Loucy (cell line): ENCODE measurements at regions not wholly inside any gene's neighbourhood (a gene's known extent, or its start where the extent isn't known, plus 50 kb on each side); places are given as distances from the start of the nearest gene placed in this dataset.

Experiments used
- H2AFZ ChIP-seq: fragments of 200-600 bp; sonication (generic); 2 replicates; pipeline ENCODE4 v1.6.0; 2016; ENCODE audit warnings: antibody characterized with exemption, mild to moderate bottlenecking, low read length, moderate library complexity
- H3F3A ChIP-seq: fragments of 200-600 bp; 2 replicates; pipeline ENCODE4 v1.6.0; 2016; ENCODE audit warnings: antibody characterized with exemption, low read depth, mild to moderate bottlenecking
- H3K27me3 ChIP-seq: fragments of 200-600 bp; sonication (generic); 2 replicates; pipeline ENCODE4 v1.6.1; 2014; ENCODE audit warnings: low read length, mild to moderate bottlenecking; ENCODE audit not compliant: insufficient read depth, poor library complexity, severe bottlenecking
- H3K36me3 ChIP-seq: fragments of 200-600 bp; sonication (generic); 2 replicates; pipeline ENCODE4 v1.6.1; 2016; ENCODE audit warnings: low read length; ENCODE audit not compliant: insufficient read depth
- H3K4me1 ChIP-seq: fragments of 200-600 bp; sonication (generic); 2 replicates; pipeline ENCODE4 v1.5.1; 2014; ENCODE audit warnings: low read length, mild to moderate bottlenecking; ENCODE audit not compliant: insufficient read depth, poor library complexity, severe bottlenecking
- H3K4me2 ChIP-seq: fragments of 200-600 bp; sonication (generic); 2 replicates; pipeline ENCODE4 v1.6.0; 2014; ENCODE audit warnings: antibody characterized with exemption, low read length, low read depth, mild to moderate bottlenecking; ENCODE audit not compliant: poor library complexity, severe bottlenecking
- H3K4me3 ChIP-seq: fragments of 200-600 bp; sonication (generic); 2 replicates; pipeline ENCODE4 v1.5.1; 2014; ENCODE audit warnings: low read length, mild to moderate bottlenecking, mixed read lengths; ENCODE audit not compliant: poor library complexity, severe bottlenecking
- H3K79me2 ChIP-seq: fragments of 200-600 bp; sonication (generic); 2 replicates; pipeline ENCODE4 v1.6.1; 2014; ENCODE audit warnings: low read length; ENCODE audit not compliant: insufficient read depth
- H3K9ac ChIP-seq: fragments of 200-600 bp; sonication (generic); 2 replicates; pipeline ENCODE4 v1.6.0; 2014; ENCODE audit warnings: mild to moderate bottlenecking, low read depth, low read length, moderate library complexity; ENCODE audit not compliant: poor library complexity, severe bottlenecking
- H3K9me2 ChIP-seq: fragments of 200-600 bp; sonication (generic); replicated peaks from 2 replicates; pipeline ENCODE4 v1.6.1; 2016; ENCODE audit warnings: low read depth, low read length, mixed read lengths
- H3K9me3 ChIP-seq: fragments of 200-600 bp; sonication (generic); 2 replicates; pipeline ENCODE4 v1.6.1; 2014; ENCODE audit warnings: mild to moderate bottlenecking, antibody characterized with exemption, low read length, low read depth; ENCODE audit not compliant: insufficient read depth
- H4K20me1 ChIP-seq: fragments of 200-600 bp; sonication (generic); 2 replicates; pipeline ENCODE4 v1.6.0; 2014; ENCODE audit warnings: antibody characterized with exemption, low read length, mild to moderate bottlenecking; ENCODE audit not compliant: insufficient read depth, poor library complexity, severe bottlenecking
- CTCF ChIP-seq: fragments of 200-600 bp; sonication (generic); conservative IDR thresholded peaks from 2 replicates; pipeline ENCODE4 v1.5.1; 2014; ENCODE audit warnings: mild to moderate bottlenecking, antibody characterized with exemption, low read length
- EZH2phosphoT487 ChIP-seq: fragments of 200-600 bp; IDR thresholded peaks from 2 replicates; pipeline ENCODE4 v1.6.1; 2018; ENCODE audit warnings: antibody characterized with exemption, mild to moderate bottlenecking, moderate library complexity, borderline replicate concordance

GRCh38 chr13:73870970-73871935, 263.0 kb downstream of the KLF12 start:
- Histone ChIP-seq H3K4me1 (peaks cover 6% of the 10 kb centered on the region), H3K4me3 (no peak overlapping the region), H4K20me1 (no peaks in the 10 kb centered on the region), H3F3A (no peaks in the 10 kb centered on the region), H3K27me3 (no peaks in the 10 kb centered on the region), H2AFZ (no peak overlapping the region), H3K9ac (no peak overlapping the region), H3K79me2 (no peaks in the 10 kb centered on the region), H3K9me2 (no peaks in the 10 kb centered on the region), H3K36me3 (no peaks in the 10 kb centered on the region), H3K4me2 (no peak overlapping the region), H3K9me3 (no peaks in the 10 kb centered on the region)
- TF ChIP-seq CTCF (no peak), EZH2phosphoT487 (no peak)

- Histone ChIP-seq H3K4me1 (peaks cover 6% of the 10 kb centered on the region), H3K9me2 (no peaks in the 10 kb centered on the region), H3K27me3 (no peaks in the 10 kb centered on the region), H3K4me2 (no peak overlapping the region), H2AFZ (no peak overlapping the region), H3K36me3 (no peaks in the 10 kb centered on the region), H3K9ac (no peak overlapping the region), H3K4me3 (no peak overlapping the region), H3K9me3 (no peaks in the 10 kb centered on the region), H3F3A (no peaks in the 10 kb centered on the region), H4K20me1 (no peaks in the 10 kb centered on the region), H3K79me2 (no peaks in the 10 kb centered on the region)
- TF ChIP-seq CTCF (no peak), EZH2phosphoT487 (no peak)
These were observed 264.0 kb downstream of the KLF12 start for GRCh38 chr13:73870036-73870741.

GRCh38 chr13:73865027-73865426, 269.2 kb downstream of the KLF12 start:
- TF ChIP-seq CTCF, result no peak
- no peak for TF ChIP-seq EZH2phosphoT487
- Histone ChIP-seq H3K79me2 (no peaks in the 10 kb centered on the region), H4K20me1 (no peaks in the 10 kb centered on the region), H2AFZ (no peak overlapping the region), H3K4me1 (peaks cover 18% of the 10 kb centered on the region), H3K9me2 (no peaks in the 10 kb centered on the region), H3K36me3 (no peaks in the 10 kb centered on the region), H3K4me2 (no peak overlapping the region), H3K27me3 (no peaks in the 10 kb centered on the region), H3F3A (no peaks in the 10 kb centered on the region), H3K4me3 (no peak overlapping the region), H3K9ac (no peak overlapping the region), H3K9me3 (no peaks in the 10 kb centered on the region)
